Mesothelial cell of epicardium (in vitro differentiated cells): ENCODE measurements at regions not wholly inside any gene's neighbourhood (a gene's known extent, or its start where the extent isn't known, plus 50 kb on each side); places are given as distances from the start of the nearest gene placed in this dataset.

Experiments
- DNase-seq, 2 experiments: peaks; one replicate each; pipeline ENCODE4 v3.0.0; 2021; ENCODE audit warnings: low spot score in 2 of 2; ENCODE audit not compliant: unreplicated experiment in 2 of 2
- H3K27ac Mint-ChIP-seq: 2 replicates; pipeline ENCODE4 v1.8.0; 2021; ENCODE audit warnings: mixed read lengths
- H3K27me3 Mint-ChIP-seq: 2 replicates; pipeline ENCODE4 v1.8.0; 2021; ENCODE audit warnings: low read depth, mixed read lengths
- H3K36me3 Mint-ChIP-seq: 2 replicates; pipeline ENCODE4 v1.8.0; 2021; ENCODE audit warnings: mixed read lengths
- H3K4me1 Mint-ChIP-seq: 2 replicates; pipeline ENCODE4 v1.8.0; 2021; ENCODE audit warnings: mixed read lengths
- H3K4me3 Mint-ChIP-seq: 2 replicates; pipeline ENCODE4 v1.8.0; 2021; ENCODE audit warnings: mild to moderate bottlenecking, moderate library complexity, mixed read lengths
- H3K9me3 Mint-ChIP-seq: 2 replicates; pipeline ENCODE4 v1.8.0; 2021; ENCODE audit warnings: mixed read lengths
- CTCF ChIP-seq: fragments of 200-600 bp; sonication (generic); IDR thresholded peaks from one replicate; pipeline ENCODE4 v1.5.0; 2021; ENCODE audit warnings: antibody characterized with exemption; ENCODE audit not compliant: unreplicated experiment

DNA sequence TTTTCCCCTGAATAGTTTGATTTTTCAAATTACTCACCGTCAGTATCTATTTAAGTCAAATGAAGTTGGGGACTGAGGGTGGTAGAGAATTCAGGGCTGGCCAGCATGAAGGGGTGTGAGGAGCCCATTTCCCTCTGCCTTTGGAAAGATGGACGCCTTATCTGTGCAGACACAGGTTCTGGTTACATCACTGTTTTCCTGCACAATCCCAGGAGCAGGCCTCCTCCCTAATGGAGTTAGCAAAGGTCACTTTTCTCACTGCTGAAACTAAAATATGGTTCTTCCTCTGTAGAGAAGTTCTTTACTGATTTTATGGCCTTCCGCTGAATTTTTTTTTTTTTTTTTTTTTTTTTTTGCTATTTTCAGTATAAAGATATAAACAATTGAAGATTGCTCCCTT is 69.1 kb downstream of the FOXD1 start:
- DNase-seq, result no peak
- Mint-ChIP-seq H3K4me3 (no peak overlapping the region), H3K36me3 (peaks cover 7% of the 10 kb centered on the region), H3K9me3 (peaks cover 15% of the 10 kb centered on the region), H3K4me1 (no peaks in the 10 kb centered on the region), H3K27ac (no peak overlapping the region), H3K27me3 (no peaks in the 10 kb centered on the region)
- TF ChIP-seq CTCF, result no peak

GRCh38 chr5:73378765-73379164 is 69.8 kb downstream of the FOXD1 start:
- no peak for DNase-seq
- Mint-ChIP-seq H3K9me3 (peaks cover 8% of the 10 kb centered on the region), H3K4me1 (no peaks in the 10 kb centered on the region), H3K4me3 (no peak overlapping the region), H3K27ac (no peak overlapping the region), H3K27me3 (no peaks in the 10 kb centered on the region), H3K36me3 (peaks cover 2% of the 10 kb centered on the region)
- TF ChIP-seq CTCF, result no peak

DNA sequence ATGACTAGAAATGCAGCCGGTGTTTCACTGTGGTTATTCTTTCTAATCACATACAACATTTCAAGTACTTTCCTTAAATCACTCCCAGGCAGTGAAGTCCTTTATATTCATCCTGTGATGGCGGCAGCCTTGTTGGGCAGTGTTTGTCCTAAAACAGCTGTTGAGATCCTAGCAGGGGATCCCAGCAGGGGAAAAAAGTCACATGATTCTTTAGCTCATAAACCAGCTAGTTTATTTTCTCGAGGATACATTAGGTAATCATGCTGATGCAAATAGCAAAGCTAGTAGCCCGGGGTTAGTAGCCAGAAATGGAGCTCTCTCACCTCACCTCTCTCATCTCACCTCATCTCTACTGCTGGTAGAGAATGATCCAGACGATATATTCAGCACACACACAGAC is 70.5 kb downstream of the FOXD1 start:
- no peak for TF ChIP-seq CTCF
- Mint-ChIP-seq H3K27me3 (no peaks in the 10 kb centered on the region), H3K4me3 (no peak overlapping the region), H3K9me3 (peaks cover 4% of the 10 kb centered on the region), H3K27ac (no peak overlapping the region), H3K4me1 (no peaks in the 10 kb centered on the region), H3K36me3 (no peaks in the 10 kb centered on the region)
- DNase-seq, result no peak

- DNase-seq, result no peak
- Mint-ChIP-seq H3K27me3 (no peaks in the 10 kb centered on the region), H3K9me3 (peaks cover 4% of the 10 kb centered on the region), H3K27ac (no peak overlapping the region), H3K36me3 (no peaks in the 10 kb centered on the region), H3K4me1 (no peaks in the 10 kb centered on the region), H3K4me3 (no peak overlapping the region)
- no peak for TF ChIP-seq CTCF
Observed at GRCh38 chr5:73376618-73377170, 71.9 kb downstream of the FOXD1 start.

DNA sequence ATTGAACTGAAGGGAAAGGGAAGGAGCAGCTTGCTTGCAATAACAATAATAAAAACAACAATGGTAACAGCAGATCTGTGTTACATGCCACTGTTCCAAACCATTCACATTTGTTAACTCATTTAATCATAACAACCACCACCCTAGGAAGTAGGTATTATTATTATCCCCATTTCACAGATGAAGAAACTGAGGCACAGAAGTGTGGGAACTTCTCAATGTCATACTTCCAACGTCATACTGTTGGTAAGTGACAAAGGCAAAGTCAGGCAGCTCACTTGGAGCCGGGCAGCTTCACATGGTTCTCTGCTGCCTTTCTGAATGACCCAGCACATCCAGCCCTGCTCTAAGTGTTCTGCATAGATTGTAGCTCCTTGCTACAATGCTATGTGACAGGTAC is 72.6 kb downstream of the FOXD1 start:
- Mint-ChIP-seq H3K36me3 (no peaks in the 10 kb centered on the region), H3K4me1 (peaks cover 6% of the 10 kb centered on the region), H3K9me3 (peaks cover 3% of the 10 kb centered on the region), H3K27me3 (no peaks in the 10 kb centered on the region), H3K27ac (no peak overlapping the region), H3K4me3 (no peak overlapping the region)
- no peak for TF ChIP-seq CTCF
- DNase-seq, result no peak

- H3K9me3 Mint-ChIP-seq, result no peaks in the 10 kb centered on the region
- no peak for TF ChIP-seq CTCF
- no peak overlapping the region for H3K27ac Mint-ChIP-seq
- H3K4me3 Mint-ChIP-seq, result no peak overlapping the region
- DNase-seq, result no peak
- peaks cover 9% of the 10 kb centered on the region for H3K4me1 Mint-ChIP-seq
- H3K27me3 Mint-ChIP-seq, result no peaks in the 10 kb centered on the region
- H3K36me3 Mint-ChIP-seq, result no peaks in the 10 kb centered on the region
Observed at GRCh38 chr5:73375191-73375545, 73.4 kb downstream of the FOXD1 start.
